ENCODE measurements at regions not wholly inside any gene's neighbourhood (a gene's known extent, or its start where the extent isn't known, plus 50 kb on each side); places are given as distances from the start of the nearest gene placed in this dataset.

DNA sequence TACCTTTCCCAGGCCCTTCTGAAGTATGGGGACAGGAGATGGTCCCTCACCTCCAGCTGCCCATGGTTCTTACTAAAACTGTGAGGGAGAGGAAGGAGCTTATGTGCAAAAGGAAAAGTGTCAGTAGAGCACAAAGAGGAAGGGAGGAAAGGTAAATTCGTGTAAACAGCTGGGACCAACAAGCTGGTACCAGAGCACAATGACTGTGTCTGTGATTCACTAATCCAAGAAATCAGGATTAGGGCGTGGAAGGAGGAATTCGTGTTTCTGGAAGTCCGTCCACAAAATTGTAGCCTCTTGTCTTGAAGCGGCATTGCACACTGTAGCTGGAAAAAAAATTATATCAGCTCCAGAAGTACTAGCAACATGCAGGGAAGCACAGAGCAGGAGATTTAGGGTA lies 129.0 kb upstream of the RREB1 start:
- TF ChIP-seq REST (IDR thresholded peaks at IDR 0.05; ENCODE audit: low read depth) (no peak), TCF12 (IDR thresholded peaks at IDR 0.05; ENCODE audit: low read depth) (no peak), RAD21 (IDR thresholded peaks at IDR 0.05; ENCODE audit: low read depth) (no peak), EGR1 (IDR thresholded peaks at IDR 0.05) (no peak), CEBPB (IDR thresholded peaks at IDR 0.05) (no peak), EP300 (IDR thresholded peaks at IDR 0.05; ENCODE audit: borderline replicate concordance) (no peak)
- TF ChIP-seq, protein P1, sequence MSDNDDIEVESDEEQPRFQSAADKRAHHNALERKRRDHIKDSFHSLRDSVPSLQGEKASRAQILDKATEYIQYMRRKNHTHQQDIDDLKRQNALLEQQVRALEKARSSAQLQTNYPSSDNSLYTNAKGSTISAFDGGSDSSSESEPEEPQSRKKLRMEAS (IDR thresholded peaks at IDR 0.05): no peak

Measured in Ishikawa (cell line).